KMS-11 (cell line): ENCODE measurements at regions not wholly inside any gene's neighbourhood (a gene's known extent, or its start where the extent isn't known, plus 50 kb on each side); places are given as distances from the start of the nearest gene placed in this dataset.
"Not testable (repeated sequence)": the region's sequence is repeated elsewhere in the genome, so short reads cannot be mapped to it uniquely, and the experiment has no call there.

Source experiments
- H2AFZ ChIP-seq: fragments of 200-600 bp; sonication (generic); 2 replicates; pipeline ENCODE4 v1.6.1; 2016; ENCODE audit warnings: antibody characterized with exemption, mixed run types, low read depth
- H3K27ac ChIP-seq: fragments of 200-600 bp; sonication (generic); 2 replicates; pipeline ENCODE4 v1.6.1; 2016; ENCODE audit warnings: mild to moderate bottlenecking, mixed run types
- H3K27me3 ChIP-seq: fragments of 200-600 bp; sonication (generic); 2 replicates; pipeline ENCODE4 v1.6.1; 2017; ENCODE audit warnings: mild to moderate bottlenecking, low read depth, mixed run types, moderate library complexity; ENCODE audit not compliant: insufficient read depth
- H3K36me3 ChIP-seq: fragments of 200-600 bp; sonication (generic); 2 replicates; pipeline ENCODE4 v1.6.1; 2017; ENCODE audit warnings: mild to moderate bottlenecking, mixed run types; ENCODE audit not compliant: insufficient read depth
- H3K4me1 ChIP-seq: fragments of 200-600 bp; sonication (generic); 2 replicates; pipeline ENCODE4 v1.6.1; 2016; ENCODE audit warnings: mild to moderate bottlenecking, low read depth, mixed run types; ENCODE audit not compliant: poor library complexity, severe bottlenecking
- H3K4me2 ChIP-seq: fragments of 200-600 bp; sonication (generic); 2 replicates; pipeline ENCODE4 v1.7.0; 2016; ENCODE audit warnings: mild to moderate bottlenecking, mixed run types
- H3K4me3 ChIP-seq: fragments of 200-600 bp; sonication (generic); IDR thresholded peaks from 2 replicates; pipeline ENCODE4 v1.6.1; 2017; ENCODE audit warnings: low read depth, low read length, mixed read lengths; ENCODE audit not compliant: insufficient read depth
- H3K79me2 ChIP-seq: fragments of 200-600 bp; sonication (generic); 2 replicates; pipeline ENCODE4 v1.6.1; 2016; ENCODE audit warnings: low read depth, mixed run types; ENCODE audit not compliant: insufficient read depth
- H3K9ac ChIP-seq: fragments of 200-600 bp; sonication (generic); 2 replicates; pipeline ENCODE4 v1.6.1; 2016; ENCODE audit warnings: mild to moderate bottlenecking, mixed run types
- H4K20me1 ChIP-seq: fragments of 200-600 bp; sonication (generic); 2 replicates; pipeline ENCODE4 v1.6.1; 2016; ENCODE audit warnings: mild to moderate bottlenecking, mixed run types; ENCODE audit not compliant: insufficient read depth
- CTCF ChIP-seq: fragments of 200-600 bp; sonication (generic); conservative IDR thresholded peaks from 2 replicates; pipeline ENCODE4 v1.6.1; 2017; ENCODE audit warnings: low read depth, mild to moderate bottlenecking, antibody characterized with exemption, low read length, moderate library complexity, mixed read lengths

- Histone ChIP-seq H3K36me3 (no peaks in the 10 kb centered on the region), H3K79me2 (no peaks in the 10 kb centered on the region), H3K9ac (no peak overlapping the region), H3K27ac (no peak overlapping the region), H4K20me1 (no peaks in the 10 kb centered on the region), H2AFZ (no peak overlapping the region), H3K4me1 (no peaks in the 10 kb centered on the region), H3K27me3 (peaks cover 12% of the 10 kb centered on the region; the same call in 1 of the 2 replicates), H3K4me2 (no peak overlapping the region), H3K4me3 (no peak overlapping the region)
- TF ChIP-seq CTCF: no peak
These were observed 59.8 kb upstream of the PRR5 start for GRCh38 chr22:44642096-44642644.

GRCh38 chr22:44640618-44641155, 61.3 kb upstream of the PRR5 start:
- H3K27ac ChIP-seq: no peak overlapping the region
- H3K79me2 ChIP-seq: no peaks in the 10 kb centered on the region
- H3K4me2 ChIP-seq: no peak overlapping the region
- H3K36me3 ChIP-seq: no peaks in the 10 kb centered on the region
- H3K27me3 ChIP-seq: peaks cover 12% of the 10 kb centered on the region; the same call in 1 of the 2 replicates
- H4K20me1 ChIP-seq: no peaks in the 10 kb centered on the region
- no peak overlapping the region for H3K9ac ChIP-seq
- no peak for TF ChIP-seq CTCF
- H2AFZ ChIP-seq: no peak overlapping the region
- no peak overlapping the region for H3K4me3 ChIP-seq
- no peaks in the 10 kb centered on the region for H3K4me1 ChIP-seq

- no peaks in the 10 kb centered on the region for H3K4me1 ChIP-seq
- H2AFZ ChIP-seq: no peak overlapping the region
- H4K20me1 ChIP-seq: no peaks in the 10 kb centered on the region
- no peak overlapping the region for H3K9ac ChIP-seq
- no peak overlapping the region for H3K4me3 ChIP-seq
- H3K27me3 ChIP-seq: peaks cover 12% of the 10 kb centered on the region; the same call in 1 of the 2 replicates
- H3K79me2 ChIP-seq: no peaks in the 10 kb centered on the region
- H3K27ac ChIP-seq: no peak overlapping the region
- H3K36me3 ChIP-seq: no peaks in the 10 kb centered on the region
- TF ChIP-seq CTCF: no peak
- no peak overlapping the region for H3K4me2 ChIP-seq
These were observed 62.0 kb upstream of the PRR5 start for GRCh38 chr22:44639891-44640617.

GRCh38 chr22:44638971-44639760, 62.8 kb upstream of the PRR5 start:
- H3K4me1 ChIP-seq: no peaks in the 10 kb centered on the region
- H2AFZ ChIP-seq: no peak overlapping the region
- no peaks in the 10 kb centered on the region for H4K20me1 ChIP-seq
- H3K79me2 ChIP-seq: no peaks in the 10 kb centered on the region
- H3K36me3 ChIP-seq: no peaks in the 10 kb centered on the region
- H3K4me2 ChIP-seq: no peak overlapping the region
- no peak overlapping the region for H3K4me3 ChIP-seq
- no peak overlapping the region for H3K9ac ChIP-seq
- TF ChIP-seq CTCF: no peak
- peaks cover 11% of the 10 kb centered on the region; the same call in 1 of the 2 replicates for H3K27me3 ChIP-seq
- no peak overlapping the region for H3K27ac ChIP-seq

- not testable (repeated sequence) for H2AFZ ChIP-seq, H3K4me2 ChIP-seq, H3K27ac ChIP-seq, H3K27me3 ChIP-seq, H3K4me1 ChIP-seq, H4K20me1 ChIP-seq, H3K79me2 ChIP-seq, H3K4me3 ChIP-seq, H3K36me3 ChIP-seq, H3K9ac ChIP-seq
These were observed 65.3 kb upstream of the PRR5 start for GRCh38 chr22:44636502-44637206.

- not testable (repeated sequence) for H2AFZ ChIP-seq, H3K4me2 ChIP-seq, H4K20me1 ChIP-seq, H3K4me1 ChIP-seq, H3K27me3 ChIP-seq, H3K36me3 ChIP-seq, H3K4me3 ChIP-seq, H3K27ac ChIP-seq, H3K9ac ChIP-seq, H3K79me2 ChIP-seq
These were observed 66.4 kb upstream of the PRR5 start for GRCh38 chr22:44635567-44635966.
